ENCODE measurements at regions not wholly inside any gene's neighbourhood (a gene's known extent, or its start where the extent isn't known, plus 50 kb on each side); places are given as distances from the start of the nearest gene placed in this dataset.

DNA sequence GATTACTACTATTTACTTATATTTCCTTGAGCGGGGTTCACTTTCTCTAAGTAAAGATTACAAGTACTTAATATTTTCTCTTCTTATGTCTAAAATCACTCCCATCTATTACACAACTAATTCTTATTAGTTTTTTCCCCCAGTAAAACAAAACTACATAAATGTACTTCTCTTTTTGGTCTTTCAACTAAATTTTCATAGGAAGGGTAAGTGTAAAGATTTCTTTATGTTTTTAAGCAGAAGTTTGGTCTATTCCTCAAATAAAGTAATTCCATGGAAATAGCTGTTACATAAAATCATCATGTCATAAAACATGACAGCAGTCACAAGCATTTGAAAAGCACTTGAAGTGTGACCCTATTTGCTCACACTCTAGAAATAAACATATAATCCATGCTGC, 249.0 kb downstream of the ZEB2 start:
- DNase-seq (ENCODE audit: low read depth), result no peak
- TF ChIP-seq, protein P1, sequence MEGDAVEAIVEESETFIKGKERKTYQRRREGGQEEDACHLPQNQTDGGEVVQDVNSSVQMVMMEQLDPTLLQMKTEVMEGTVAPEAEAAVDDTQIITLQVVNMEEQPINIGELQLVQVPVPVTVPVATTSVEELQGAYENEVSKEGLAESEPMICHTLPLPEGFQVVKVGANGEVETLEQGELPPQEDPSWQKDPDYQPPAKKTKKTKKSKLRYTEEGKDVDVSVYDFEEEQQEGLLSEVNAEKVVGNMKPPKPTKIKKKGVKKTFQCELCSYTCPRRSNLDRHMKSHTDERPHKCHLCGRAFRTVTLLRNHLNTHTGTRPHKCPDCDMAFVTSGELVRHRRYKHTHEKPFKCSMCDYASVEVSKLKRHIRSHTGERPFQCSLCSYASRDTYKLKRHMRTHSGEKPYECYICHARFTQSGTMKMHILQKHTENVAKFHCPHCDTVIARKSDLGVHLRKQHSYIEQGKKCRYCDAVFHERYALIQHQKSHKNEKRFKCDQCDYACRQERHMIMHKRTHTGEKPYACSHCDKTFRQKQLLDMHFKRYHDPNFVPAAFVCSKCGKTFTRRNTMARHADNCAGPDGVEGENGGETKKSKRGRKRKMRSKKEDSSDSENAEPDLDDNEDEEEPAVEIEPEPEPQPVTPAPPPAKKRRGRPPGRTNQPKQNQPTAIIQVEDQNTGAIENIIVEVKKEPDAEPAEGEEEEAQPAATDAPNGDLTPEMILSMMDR (IDR thresholded peaks at IDR 0.05; ENCODE audit: insufficient read depth, low read length, poor library complexity, severe bottlenecking), result no peak
- no peaks in the 10 kb centered on the region for H3K27me3 ChIP-seq (ENCODE audit: control insufficient read depth, insufficient read depth, low read length)
- no peaks in the 10 kb centered on the region for H3K36me3 ChIP-seq (ENCODE audit: control insufficient read depth, insufficient read depth, low read length)
- H3K4me3 ChIP-seq (ENCODE audit: low read depth, low read length), result no peak overlapping the region

DNA sequence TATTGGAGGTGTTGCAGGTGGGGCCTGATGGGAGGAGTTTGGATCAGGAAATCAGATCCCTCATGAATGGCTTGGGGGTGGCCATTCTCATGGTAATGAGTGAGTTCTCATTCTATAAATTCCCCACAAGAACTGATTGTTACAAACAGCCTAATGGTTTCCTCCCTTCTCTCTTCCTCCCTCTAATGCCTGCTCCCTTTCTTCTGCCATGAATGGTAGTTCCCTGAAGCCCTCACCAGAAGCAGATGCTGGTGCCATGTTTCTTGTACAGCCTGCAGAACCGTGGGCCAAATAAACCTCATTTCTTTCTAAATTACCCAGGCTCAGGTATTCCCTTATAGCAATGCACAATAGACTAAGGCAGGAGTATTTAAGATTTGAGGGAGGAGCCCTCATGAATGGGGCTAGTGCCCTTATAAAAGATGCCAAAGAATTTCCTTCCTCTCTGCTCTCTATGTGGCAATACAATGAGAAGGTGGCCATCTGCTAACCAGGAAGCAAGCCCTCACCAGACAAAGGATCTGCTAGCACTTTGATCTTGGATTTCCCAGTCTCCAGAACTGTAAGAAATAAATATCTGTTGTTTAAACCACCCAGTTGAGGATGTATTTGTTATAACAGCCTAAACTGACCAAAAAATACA, 251.8 kb downstream of the ZEB2 start:
- TF ChIP-seq, protein P1 (IDR thresholded peaks at IDR 0.05; ENCODE audit: insufficient read depth, low read length, poor library complexity, severe bottlenecking), result no peak

DNA sequence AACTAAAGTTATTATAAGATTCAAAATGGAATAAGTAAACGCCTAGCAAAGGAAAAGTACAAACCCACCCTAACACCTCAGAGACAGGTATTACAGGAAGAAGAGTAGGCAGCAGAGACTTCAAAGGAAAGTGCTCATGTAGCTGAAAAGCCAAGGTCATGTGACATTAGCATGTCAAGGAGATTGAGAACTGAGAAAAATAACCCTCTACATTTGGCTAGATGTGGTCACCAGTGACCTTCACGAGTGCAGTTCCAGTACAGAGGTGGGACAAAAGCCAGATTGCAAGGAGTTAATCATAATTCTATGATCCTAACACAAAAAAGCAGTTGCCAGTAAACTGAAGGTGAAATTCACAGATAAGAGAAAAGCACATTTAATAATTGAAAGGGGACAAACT, 252.7 kb downstream of the ZEB2 start:
- DNase-seq (ENCODE audit: low read depth), result no peak

More for the DNA sequence above, 251.8 kb downstream of the ZEB2 start:
- Histone ChIP-seq H3K36me3 (ENCODE audit: control insufficient read depth, insufficient read depth, low read length) (no peaks in the 10 kb centered on the region), H3K27me3 (ENCODE audit: control insufficient read depth, insufficient read depth, low read length) (no peaks in the 10 kb centered on the region), H3K4me3 (ENCODE audit: low read depth, low read length) (no peak overlapping the region)
- DNase-seq (ENCODE audit: low read depth), result no peak

DNA sequence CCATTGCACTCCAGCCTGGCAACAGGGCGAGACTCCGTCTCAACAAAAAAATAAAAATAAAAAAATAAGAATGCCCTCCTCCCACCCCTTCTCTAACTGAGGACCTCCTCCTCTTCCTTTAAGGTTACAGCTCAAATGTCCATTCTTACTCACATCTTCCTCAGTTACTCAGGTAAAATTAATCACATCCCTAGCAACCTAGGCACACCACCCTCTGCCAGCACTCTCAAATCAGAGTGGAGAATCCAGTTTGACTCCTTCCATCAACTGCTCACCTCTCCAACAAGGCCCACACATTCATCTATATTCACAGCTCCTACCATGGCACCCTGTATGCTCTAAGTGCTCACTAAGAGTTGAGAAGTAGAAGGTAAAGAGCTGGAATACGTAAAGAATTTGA, 254.3 kb downstream of the ZEB2 start:
- Histone ChIP-seq H3K4me3 (ENCODE audit: low read depth, low read length) (no peak overlapping the region), H3K36me3 (ENCODE audit: control insufficient read depth, insufficient read depth, low read length) (no peaks in the 10 kb centered on the region), H3K27me3 (ENCODE audit: control insufficient read depth, insufficient read depth, low read length) (no peaks in the 10 kb centered on the region)
- DNase-seq (ENCODE audit: low read depth), result no peak
- TF ChIP-seq, protein P1 (IDR thresholded peaks at IDR 0.05; ENCODE audit: insufficient read depth, low read length, poor library complexity, severe bottlenecking), result no peak

More for the DNA sequence above, 252.7 kb downstream of the ZEB2 start:
- H3K36me3 ChIP-seq (ENCODE audit: control insufficient read depth, insufficient read depth, low read length), result no peaks in the 10 kb centered on the region
- H3K4me3 ChIP-seq (ENCODE audit: low read depth, low read length), result no peak overlapping the region
- no peaks in the 10 kb centered on the region for H3K27me3 ChIP-seq (ENCODE audit: control insufficient read depth, insufficient read depth, low read length)
- TF ChIP-seq, protein P1 (IDR thresholded peaks at IDR 0.05; ENCODE audit: insufficient read depth, low read length, poor library complexity, severe bottlenecking), result no peak

DNA sequence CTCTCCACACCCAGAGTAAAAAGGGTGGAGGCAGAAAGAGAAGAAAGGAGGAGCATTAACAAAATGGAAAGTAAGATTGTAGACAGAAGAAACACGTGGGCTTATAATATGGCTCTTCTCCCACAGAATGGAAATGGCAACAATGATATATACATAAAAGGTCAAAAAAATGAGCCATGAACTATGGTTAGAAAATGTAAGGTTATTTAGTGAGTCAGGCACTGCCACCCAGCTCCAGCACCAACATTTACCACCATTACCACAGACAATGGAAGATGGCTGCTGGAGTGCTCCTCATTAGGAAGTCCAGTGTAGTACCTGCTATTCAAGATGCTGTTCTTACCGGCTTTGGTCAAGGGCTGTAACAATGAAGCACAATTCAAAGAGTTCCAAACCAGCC, 258.0 kb downstream of the ZEB2 start:
- H3K4me3 ChIP-seq (ENCODE audit: low read depth, low read length), result no peak overlapping the region
- no peak for DNase-seq (ENCODE audit: low read depth)
- no peaks in the 10 kb centered on the region for H3K27me3 ChIP-seq (ENCODE audit: control insufficient read depth, insufficient read depth, low read length)
- no peaks in the 10 kb centered on the region for H3K36me3 ChIP-seq (ENCODE audit: control insufficient read depth, insufficient read depth, low read length)
- TF ChIP-seq, protein P1 (IDR thresholded peaks at IDR 0.05; ENCODE audit: insufficient read depth, low read length, poor library complexity, severe bottlenecking), result no peak

DNA sequence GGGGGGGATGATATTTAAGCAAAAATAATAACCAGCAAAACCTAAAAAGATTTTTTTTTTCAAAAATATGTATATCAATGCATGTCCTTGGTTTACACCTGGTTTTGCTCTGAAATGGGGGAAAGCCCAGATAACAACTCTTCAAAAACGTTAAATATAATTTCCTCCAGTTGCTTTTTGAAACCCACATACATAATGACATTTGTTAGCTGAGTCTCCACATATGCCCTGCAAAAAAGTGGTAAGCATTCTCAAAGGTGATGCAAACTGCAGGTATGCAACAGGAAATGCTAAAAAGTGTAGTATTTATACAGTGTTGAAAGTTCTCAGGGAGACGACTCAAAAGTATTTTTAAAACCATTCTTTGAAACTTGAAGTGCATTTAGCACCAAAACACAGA, 258.6 kb downstream of the ZEB2 start:
- TF ChIP-seq, protein P1 (IDR thresholded peaks at IDR 0.05; ENCODE audit: insufficient read depth, low read length, poor library complexity, severe bottlenecking), result no peak
- H3K36me3 ChIP-seq (ENCODE audit: control insufficient read depth, insufficient read depth, low read length), result no peaks in the 10 kb centered on the region
- H3K4me3 ChIP-seq (ENCODE audit: low read depth, low read length), result no peak overlapping the region
- H3K27me3 ChIP-seq (ENCODE audit: control insufficient read depth, insufficient read depth, low read length), result no peaks in the 10 kb centered on the region
- DNase-seq (ENCODE audit: low read depth), result no peak
